ENCODE measurements at regions not wholly inside any gene's neighbourhood (a gene's known extent, or its start where the extent isn't known, plus 50 kb on each side); places are given as distances from the start of the nearest gene placed in this dataset.

DNA sequence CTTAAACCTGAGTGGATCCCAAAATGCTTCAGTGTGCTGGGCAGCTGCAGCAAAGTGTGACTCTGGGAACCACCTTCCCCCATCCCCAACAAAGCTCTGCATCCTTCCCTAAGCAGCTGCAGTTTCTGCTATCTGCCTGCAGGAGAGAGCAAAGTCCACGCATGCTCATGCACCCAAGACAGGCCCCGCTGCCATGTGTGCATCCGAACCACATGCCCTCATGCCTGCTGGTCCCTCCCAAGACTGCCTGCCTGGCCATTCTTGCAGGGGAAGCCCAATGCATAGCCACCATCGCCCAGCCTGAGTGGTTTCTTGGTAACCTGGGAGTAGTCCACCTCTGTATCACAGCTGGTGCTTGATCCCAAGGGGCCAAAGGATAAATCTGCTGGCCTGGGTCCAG is 94.3 kb upstream of the OLIG3 start:
- Histone ChIP-seq H3K4me3 (no peak overlapping the region), H3K4me1 (no peaks in the 10 kb centered on the region), H3K9me3 (peaks cover 0 to 8% (median 0%) of the 10 kb centered on the region in 4 donors), H3K27ac (no peak overlapping the region), H3K27me3 (no peaks in the 10 kb centered on the region), H3K36me3 (no peaks in the 10 kb centered on the region)
- DNase-seq = peak in 1 of 2 donors; percentile 8
- no peak for ATAC-seq (ENCODE audit: low FRiP score in 2 of 2)
- TF ChIP-seq POLR2AphosphoS5 (IDR thresholded peaks at IDR 0.05) = no peak
- TF ChIP-seq, protein P1, sequence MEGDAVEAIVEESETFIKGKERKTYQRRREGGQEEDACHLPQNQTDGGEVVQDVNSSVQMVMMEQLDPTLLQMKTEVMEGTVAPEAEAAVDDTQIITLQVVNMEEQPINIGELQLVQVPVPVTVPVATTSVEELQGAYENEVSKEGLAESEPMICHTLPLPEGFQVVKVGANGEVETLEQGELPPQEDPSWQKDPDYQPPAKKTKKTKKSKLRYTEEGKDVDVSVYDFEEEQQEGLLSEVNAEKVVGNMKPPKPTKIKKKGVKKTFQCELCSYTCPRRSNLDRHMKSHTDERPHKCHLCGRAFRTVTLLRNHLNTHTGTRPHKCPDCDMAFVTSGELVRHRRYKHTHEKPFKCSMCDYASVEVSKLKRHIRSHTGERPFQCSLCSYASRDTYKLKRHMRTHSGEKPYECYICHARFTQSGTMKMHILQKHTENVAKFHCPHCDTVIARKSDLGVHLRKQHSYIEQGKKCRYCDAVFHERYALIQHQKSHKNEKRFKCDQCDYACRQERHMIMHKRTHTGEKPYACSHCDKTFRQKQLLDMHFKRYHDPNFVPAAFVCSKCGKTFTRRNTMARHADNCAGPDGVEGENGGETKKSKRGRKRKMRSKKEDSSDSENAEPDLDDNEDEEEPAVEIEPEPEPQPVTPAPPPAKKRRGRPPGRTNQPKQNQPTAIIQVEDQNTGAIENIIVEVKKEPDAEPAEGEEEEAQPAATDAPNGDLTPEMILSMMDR (IDR thresholded peaks at IDR 0.05) = no peak
- TF ChIP-seq EP300 (IDR thresholded peaks at IDR 0.05) = no peak
- TF ChIP-seq POLR2A (IDR thresholded peaks at IDR 0.05) = no peak
- WGBS, 2 donors = 89 to 91% methylated on average over 3 to 4 of the region's 4 CpGs

DNA sequence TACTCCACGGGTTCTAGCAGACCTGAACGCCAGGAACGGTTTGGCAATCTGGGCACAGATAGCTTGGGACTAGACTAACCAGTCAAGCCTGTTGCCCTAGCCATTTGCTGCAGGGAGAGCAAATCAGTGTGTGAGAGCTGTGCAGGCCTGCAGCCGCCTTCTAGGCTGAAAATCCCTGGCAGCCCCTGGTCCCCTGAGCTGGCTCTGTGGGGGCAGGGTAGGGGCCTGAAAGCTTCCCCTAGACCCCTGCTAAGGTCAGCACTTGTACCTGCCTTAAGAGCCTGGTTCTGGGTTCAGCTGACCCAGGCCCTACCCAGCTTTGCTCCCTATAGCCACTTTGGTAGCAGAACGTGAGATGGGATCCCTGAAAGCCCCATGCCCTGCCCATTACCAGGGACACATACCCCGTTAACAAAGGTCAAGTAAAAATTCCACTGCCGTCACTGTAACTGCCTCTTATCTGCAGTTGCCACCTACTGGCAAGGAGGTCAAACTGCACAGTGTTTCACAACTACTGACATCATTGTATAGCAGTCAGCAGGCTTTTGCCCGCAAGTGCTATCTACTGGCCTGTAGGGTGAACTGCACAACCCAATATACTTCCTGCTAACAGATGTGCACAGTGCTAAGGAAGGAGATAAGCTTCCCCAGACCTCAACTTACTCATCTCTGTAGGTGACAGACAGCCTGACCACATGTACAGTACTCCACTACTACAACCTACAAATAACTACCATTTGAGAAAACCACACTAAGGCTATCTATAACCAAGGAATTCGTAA is 95.1 kb upstream of the OLIG3 start:
- Histone ChIP-seq H3K4me3 (no peak overlapping the region), H3K9me3 (peaks cover 0 to 8% (median 0%) of the 10 kb centered on the region in 4 donors), H3K36me3 (no peaks in the 10 kb centered on the region), H3K4me1 (no peaks in the 10 kb centered on the region), H3K27ac (no peak overlapping the region), H3K27me3 (no peaks in the 10 kb centered on the region)
- DNase-seq (peak in 1 of 2 donors; percentile 23), ATAC-seq (ENCODE audit: low FRiP score in 2 of 2) (peak; percentile 63 to 71)
- TF ChIP-seq, protein P1 (IDR thresholded peaks at IDR 0.05) = peak in 5 of 6 experiments; percentile 20 to 64 (median 54)
- no peak for TF ChIP-seq POLR2AphosphoS5 (IDR thresholded peaks at IDR 0.05)
- no peak for TF ChIP-seq EP300 (IDR thresholded peaks at IDR 0.05)
- TF ChIP-seq POLR2A (IDR thresholded peaks at IDR 0.05) = no peak
- WGBS, 2 donors = 45 to 66% methylated on average over 7 of the region's 9 CpGs

DNA sequence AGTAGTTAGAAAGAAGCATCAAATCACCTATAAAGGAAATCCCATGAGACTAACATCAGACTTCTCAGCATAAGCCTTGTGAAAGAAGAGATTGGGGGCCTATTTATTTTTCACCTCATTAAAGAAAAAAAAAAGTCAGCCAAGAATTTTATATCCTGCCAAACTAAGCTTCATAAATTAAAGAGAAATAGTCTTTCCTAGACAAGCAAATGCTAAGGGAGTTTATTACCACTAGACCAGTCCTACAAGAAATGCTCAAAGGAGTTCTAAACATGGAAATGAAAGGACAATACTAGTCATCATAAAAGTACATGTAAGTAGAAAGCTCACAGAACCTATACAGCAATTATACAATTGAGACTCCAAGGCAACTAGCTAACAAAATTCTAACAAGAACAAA is 96.5 kb upstream of the OLIG3 start:
- H3K36me3 ChIP-seq = no peaks in the 10 kb centered on the region
- no peak for TF ChIP-seq POLR2AphosphoS5 (IDR thresholded peaks at IDR 0.05)
- TF ChIP-seq, protein P1 (IDR thresholded peaks at IDR 0.05) = no peak
- no peak for TF ChIP-seq POLR2A (IDR thresholded peaks at IDR 0.05)
- TF ChIP-seq EP300 (IDR thresholded peaks at IDR 0.05) = no peak
- DNase-seq (no peak), ATAC-seq (ENCODE audit: low FRiP score in 2 of 2) (no peak)
- no peaks in the 10 kb centered on the region for H3K4me1 ChIP-seq
- no peak overlapping the region for H3K27ac ChIP-seq
- no peak overlapping the region for H3K4me3 ChIP-seq
- H3K9me3 ChIP-seq = peaks cover 0 to 8% (median 0%) of the 10 kb centered on the region in 4 donors
- H3K27me3 ChIP-seq = no peaks in the 10 kb centered on the region

DNA sequence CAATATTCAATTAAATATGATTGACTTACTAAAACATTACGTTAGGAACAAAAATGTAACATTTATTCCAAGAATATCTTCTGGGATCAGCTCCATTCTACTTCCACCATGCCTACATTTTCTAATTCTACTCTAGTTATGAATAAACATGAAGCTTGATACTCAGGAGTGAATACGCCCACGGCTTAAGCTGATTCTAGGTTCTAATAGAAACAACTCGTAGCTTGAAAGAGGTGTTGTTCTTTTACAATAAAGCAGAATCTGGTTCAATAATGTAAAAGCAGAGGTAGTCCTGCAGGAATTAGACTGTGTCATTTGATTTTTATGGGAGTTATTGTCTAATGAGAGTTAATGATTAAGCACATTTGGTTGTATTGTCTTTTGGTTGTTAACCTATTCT is 107.3 kb upstream of the OLIG3 start:
- Histone ChIP-seq H3K27ac (no peak overlapping the region), H3K4me1 (no peaks in the 10 kb centered on the region), H3K4me3 (no peak overlapping the region), H3K27me3 (no peaks in the 10 kb centered on the region), H3K9me3 (no peaks in the 10 kb centered on the region), H3K36me3 (no peaks in the 10 kb centered on the region)
- no peak for DNase-seq
- no peak for ATAC-seq (ENCODE audit: low FRiP score in 2 of 2)
- WGBS, 2 donors = 82 to 93% methylated on average over 4 of the region's 4 CpGs
- TF ChIP-seq POLR2A (IDR thresholded peaks at IDR 0.05) = no peak
- TF ChIP-seq, protein P1 (IDR thresholded peaks at IDR 0.05) = no peak
- TF ChIP-seq POLR2AphosphoS5 (IDR thresholded peaks at IDR 0.05) = no peak
- no peak for TF ChIP-seq EP300 (IDR thresholded peaks at IDR 0.05)

All from upper lobe of left lung (tissue), 6 donors.